Thyroid gland (tissue), 4 donors: ENCODE measurements at regions not wholly inside any gene's neighbourhood (a gene's known extent, or its start where the extent isn't known, plus 50 kb on each side); places are given as distances from the start of the nearest gene placed in this dataset.

Experiments used
- CTCF ChIP-seq, 6 experiments: fragments of 200-600 bp in 3 of 6; fragments of 450-650 bp in 3 of 6; sonication (generic) in 3 of 6; IDR thresholded peaks; one replicate each; pipeline ENCODE4 v1.5.1; 2016 to 2019; ENCODE audit warnings: antibody characterized with exemption in 6 of 6, mild to moderate bottlenecking in 2 of 6, inconsistent platforms in 1 of 6, moderate library complexity in 1 of 6
- POLR2A ChIP-seq, 2 donors: fragments of 450-650 bp; IDR thresholded peaks; one replicate each; pipeline ENCODE4 v1.6.1; 2017; ENCODE audit warnings: antibody characterized with exemption in 2 of 2, mild to moderate bottlenecking in 2 of 2, moderate library complexity in 1 of 2

GRCh38 chr6:165091121-165091785 is 218.2 kb downstream of the C6orf118 start:
- TF ChIP-seq CTCF (IDR thresholded peaks at IDR 0.05) (no peak), POLR2A (IDR thresholded peaks at IDR 0.05) (no peak)
